Activated naive CD8-positive, alpha-beta T cell treated with anti-CD3 and anti-CD28 coated beads for 36 hours (primary cell): ENCODE measurements at regions not wholly inside any gene's neighbourhood (a gene's known extent, or its start where the extent isn't known, plus 50 kb on each side); places are given as distances from the start of the nearest gene placed in this dataset.

Experiments used
- DNase-seq: peaks from one replicate; pipeline ENCODE4 v3.0.0; 2021
- H3K27ac Mint-ChIP-seq: one replicate; pipeline ENCODE4 v1.8.0; 2022; ENCODE audit warnings: mild to moderate bottlenecking, moderate library complexity, mixed read lengths
- H3K27me3 Mint-ChIP-seq: one replicate; pipeline ENCODE4 v1.8.0; 2022; ENCODE audit warnings: mild to moderate bottlenecking, mixed read lengths
- H3K36me3 Mint-ChIP-seq: one replicate; pipeline ENCODE4 v1.8.0; 2021; ENCODE audit warnings: mild to moderate bottlenecking, mixed read lengths
- H3K4me1 Mint-ChIP-seq: one replicate; pipeline ENCODE4 v1.8.0; 2021; ENCODE audit warnings: mixed read lengths
- H3K4me3 Mint-ChIP-seq: one replicate; pipeline ENCODE4 v1.8.0; 2022; ENCODE audit warnings: mild to moderate bottlenecking, moderate library complexity, mixed read lengths
- H3K9me3 Mint-ChIP-seq: one replicate; pipeline ENCODE4 v1.8.0; 2022; ENCODE audit warnings: mixed read lengths

- Mint-ChIP-seq H3K27me3 (peaks cover 10% of the 10 kb centered on the region), H3K4me1 (no peaks in the 10 kb centered on the region), H3K9me3 (no peaks in the 10 kb centered on the region), H3K36me3 (no peaks in the 10 kb centered on the region), H3K27ac (no peak overlapping the region), H3K4me3 (no peak overlapping the region)
- no peak for DNase-seq
These were observed 246.0 kb upstream of the C1orf174 start for GRCh38 chr1:4146101-4146500.

GRCh38 chr1:4146614-4147013 is 246.5 kb upstream of the C1orf174 start:
- Mint-ChIP-seq H3K36me3 (no peaks in the 10 kb centered on the region), H3K27me3 (peaks cover 8% of the 10 kb centered on the region), H3K4me3 (no peak overlapping the region), H3K9me3 (no peaks in the 10 kb centered on the region), H3K27ac (no peak overlapping the region), H3K4me1 (no peaks in the 10 kb centered on the region)
- no peak for DNase-seq

- H3K27me3 Mint-ChIP-seq = peaks cover 5% of the 10 kb centered on the region
- no peak for DNase-seq
- no peaks in the 10 kb centered on the region for H3K36me3 Mint-ChIP-seq
- no peaks in the 10 kb centered on the region for H3K9me3 Mint-ChIP-seq
- H3K27ac Mint-ChIP-seq = no peak overlapping the region
- no peak overlapping the region for H3K4me3 Mint-ChIP-seq
- no peaks in the 10 kb centered on the region for H3K4me1 Mint-ChIP-seq
These were observed 247.4 kb upstream of the C1orf174 start for GRCh38 chr1:4147509-4147908.

GRCh38 chr1:4149281-4149680 is 249.2 kb upstream of the C1orf174 start:
- Mint-ChIP-seq H3K9me3 (no peaks in the 10 kb centered on the region), H3K4me3 (no peak overlapping the region), H3K4me1 (no peaks in the 10 kb centered on the region), H3K36me3 (no peaks in the 10 kb centered on the region), H3K27me3 (no peaks in the 10 kb centered on the region), H3K27ac (no peak overlapping the region)
- DNase-seq = no peak

- Mint-ChIP-seq H3K4me1 (no peaks in the 10 kb centered on the region), H3K4me3 (no peak overlapping the region), H3K27ac (no peak overlapping the region), H3K36me3 (no peaks in the 10 kb centered on the region), H3K27me3 (no peaks in the 10 kb centered on the region), H3K9me3 (no peaks in the 10 kb centered on the region)
- DNase-seq = no peak
These were observed 249.8 kb upstream of the C1orf174 start for GRCh38 chr1:4149831-4150230.

- no peaks in the 10 kb centered on the region for H3K36me3 Mint-ChIP-seq
These were observed 250.2 kb upstream of the C1orf174 start for GRCh38 chr1:4150262-4150661.

GRCh38 chr1:4152266-4152665 is 252.2 kb upstream of the C1orf174 start:
- Mint-ChIP-seq H3K9me3 (no peaks in the 10 kb centered on the region), H3K4me3 (no peak overlapping the region), H3K27me3 (no peaks in the 10 kb centered on the region), H3K4me1 (no peaks in the 10 kb centered on the region), H3K36me3 (no peaks in the 10 kb centered on the region), H3K27ac (no peak overlapping the region)
- no peak for DNase-seq

More at GRCh38 chr1:4150262-4150661, 250.2 kb upstream of the C1orf174 start:
- no peaks in the 10 kb centered on the region for H3K9me3 Mint-ChIP-seq
- H3K27ac Mint-ChIP-seq = no peak overlapping the region
- H3K27me3 Mint-ChIP-seq = no peaks in the 10 kb centered on the region
- no peak for DNase-seq
- no peak overlapping the region for H3K4me3 Mint-ChIP-seq
- H3K4me1 Mint-ChIP-seq = no peaks in the 10 kb centered on the region

GRCh38 chr1:4153571-4153970 is 253.5 kb upstream of the C1orf174 start:
- no peaks in the 10 kb centered on the region for H3K36me3 Mint-ChIP-seq

GRCh38 chr1:4156241-4156973 is 256.3 kb upstream of the C1orf174 start:
- no peak for DNase-seq
- Mint-ChIP-seq H3K36me3 (no peaks in the 10 kb centered on the region), H3K27ac (no peak overlapping the region), H3K9me3 (no peaks in the 10 kb centered on the region), H3K27me3 (no peaks in the 10 kb centered on the region), H3K4me3 (no peak overlapping the region), H3K4me1 (no peaks in the 10 kb centered on the region)

More at GRCh38 chr1:4153571-4153970, 253.5 kb upstream of the C1orf174 start:
- Mint-ChIP-seq H3K27ac (no peak overlapping the region), H3K4me3 (no peak overlapping the region), H3K9me3 (no peaks in the 10 kb centered on the region), H3K27me3 (no peaks in the 10 kb centered on the region), H3K4me1 (no peaks in the 10 kb centered on the region)
- DNase-seq = no peak

GRCh38 chr1:4160181-4160580 is 260.1 kb upstream of the C1orf174 start:
- Mint-ChIP-seq H3K27ac (no peak overlapping the region), H3K9me3 (no peaks in the 10 kb centered on the region), H3K36me3 (no peaks in the 10 kb centered on the region), H3K4me3 (no peak overlapping the region), H3K4me1 (no peaks in the 10 kb centered on the region), H3K27me3 (peaks cover 7% of the 10 kb centered on the region)
- no peak for DNase-seq

- Mint-ChIP-seq H3K36me3 (no peaks in the 10 kb centered on the region), H3K4me3 (no peak overlapping the region), H3K27ac (no peak overlapping the region), H3K4me1 (no peaks in the 10 kb centered on the region), H3K9me3 (no peaks in the 10 kb centered on the region), H3K27me3 (peaks cover 17% of the 10 kb centered on the region)
- DNase-seq = no peak
These were observed 261.4 kb upstream of the C1orf174 start for GRCh38 chr1:4161366-4162006.

GRCh38 chr1:4164965-4165364 is 264.9 kb upstream of the C1orf174 start:
- Mint-ChIP-seq H3K27me3 (peaks cover 23% of the 10 kb centered on the region), H3K4me1 (no peaks in the 10 kb centered on the region), H3K4me3 (no peak overlapping the region), H3K9me3 (no peaks in the 10 kb centered on the region), H3K36me3 (no peaks in the 10 kb centered on the region), H3K27ac (no peak overlapping the region)
- no peak for DNase-seq

- H3K4me3 Mint-ChIP-seq = no peak overlapping the region
- H3K4me1 Mint-ChIP-seq = no peaks in the 10 kb centered on the region
- DNase-seq = no peak
- no peaks in the 10 kb centered on the region for H3K9me3 Mint-ChIP-seq
- H3K27ac Mint-ChIP-seq = no peak overlapping the region
- H3K36me3 Mint-ChIP-seq = no peaks in the 10 kb centered on the region
- peaks cover 23% of the 10 kb centered on the region for H3K27me3 Mint-ChIP-seq
These were observed 265.7 kb upstream of the C1orf174 start for GRCh38 chr1:4165686-4166300.

GRCh38 chr1:4166713-4167112 is 266.6 kb upstream of the C1orf174 start:
- Mint-ChIP-seq H3K4me3 (no peak overlapping the region), H3K27me3 (peaks cover 23% of the 10 kb centered on the region), H3K9me3 (no peaks in the 10 kb centered on the region), H3K36me3 (no peaks in the 10 kb centered on the region), H3K27ac (no peak overlapping the region), H3K4me1 (no peaks in the 10 kb centered on the region)
- DNase-seq = no peak

GRCh38 chr1:4169991-4170390 is 269.9 kb upstream of the C1orf174 start:
- no peaks in the 10 kb centered on the region for H3K9me3 Mint-ChIP-seq
- DNase-seq = no peak
- no peak overlapping the region for H3K27ac Mint-ChIP-seq
- no peak overlapping the region for H3K4me3 Mint-ChIP-seq
- H3K36me3 Mint-ChIP-seq = no peaks in the 10 kb centered on the region
- peaks cover 32% of the 10 kb centered on the region for H3K27me3 Mint-ChIP-seq
- H3K4me1 Mint-ChIP-seq = no peaks in the 10 kb centered on the region
